ENCODE measurements at regions not wholly inside any gene's neighbourhood (a gene's known extent, or its start where the extent isn't known, plus 50 kb on each side); places are given as distances from the start of the nearest gene placed in this dataset.

- no peak for DNase-seq
- H3K4me3 ChIP-seq, result no peak overlapping the region
- intact Hi-C loops (cut with DNase I), result no loop called here
- peak overlapping the region in 1 of 10 donors; percentile 10 for H3K27ac ChIP-seq
- TF ChIP-seq CTCF (IDR thresholded peaks at IDR 0.05), result no peak
- no peak for ATAC-seq
- no peaks in the 10 kb centered on the region for H3K27me3 ChIP-seq
- H3K9me3 ChIP-seq, result no peaks in the 10 kb centered on the region
- H3K36me3 ChIP-seq, result no peaks in the 10 kb centered on the region
- H3K4me1 ChIP-seq, result peaks cover 3 to 44% (median 15%) of the 10 kb centered on the region in 9 donors
Observed at GRCh38 chr1:115412286-115412685, 74.2 kb upstream of the NGF start.

GRCh38 chr1:115411371-115412063 lies 73.5 kb upstream of the NGF start:
- 51 to 54% methylated on average over 1 of the region's 1 CpG for WGBS, 2 donors
- Histone ChIP-seq H3K36me3 (no peaks in the 10 kb centered on the region), H3K27me3 (no peaks in the 10 kb centered on the region), H3K9me3 (peaks cover 0 to 7% (median 0%) of the 10 kb centered on the region in 11 donors), H3K4me3 (no peak overlapping the region), H3K27ac (peak overlapping the region in 5 of 10 donors; percentile 3 to 64 (median 40)), H3K4me1 (peaks cover 3 to 44% (median 15%) of the 10 kb centered on the region in 9 donors)
- peak in 6 of 8 donors; percentile 16 to 63 (median 40) for ATAC-seq
- DNase-seq, result no peak
- intact Hi-C loops (cut with DNase I), result no loop called here
- no peak for TF ChIP-seq CTCF (IDR thresholded peaks at IDR 0.05)

GRCh38 chr1:115409094-115410015 lies 71.3 kb upstream of the NGF start:
- DNase-seq, result peak in 1 of 2 donors; percentile 40
- H3K27ac ChIP-seq, result peak overlapping the region; percentile 18 to 84 (median 48)
- ATAC-seq, result peak; percentile 23 to 74 (median 64)
- intact Hi-C loops (cut with DNase I), result no loop called here
- peaks cover 3 to 44% (median 15%) of the 10 kb centered on the region in 9 donors for H3K4me1 ChIP-seq
- H3K9me3 ChIP-seq, result peaks cover 0 to 20% (median 0%) of the 10 kb centered on the region in 11 donors
- TF ChIP-seq CTCF (IDR thresholded peaks at IDR 0.05), result no peak
- no peaks in the 10 kb centered on the region for H3K27me3 ChIP-seq
- H3K36me3 ChIP-seq, result no peaks in the 10 kb centered on the region
- WGBS, 2 donors, result 29 to 40% methylated on average over 7 of the region's 7 CpGs
- H3K4me3 ChIP-seq, result no peak overlapping the region

GRCh38 chr1:115408533-115408932 lies 70.5 kb upstream of the NGF start:
- peak; percentile 24 to 90 (median 81) for ATAC-seq
- H3K4me3 ChIP-seq, result no peak overlapping the region
- DNase-seq, result peak in 1 of 2 donors; percentile 19
- H3K27ac ChIP-seq, result peak overlapping the region; percentile 18 to 84 (median 48)
- H3K9me3 ChIP-seq, result peaks cover 0 to 20% (median 0%) of the 10 kb centered on the region in 11 donors
- no peaks in the 10 kb centered on the region for H3K36me3 ChIP-seq
- intact Hi-C loops (cut with DNase I), result no loop called here
- no peaks in the 10 kb centered on the region for H3K27me3 ChIP-seq
- 9 to 32% methylated on average over 1 of the region's 1 CpG for WGBS, 2 donors
- peaks cover 3 to 44% (median 15%) of the 10 kb centered on the region in 9 donors for H3K4me1 ChIP-seq
- TF ChIP-seq CTCF (IDR thresholded peaks at IDR 0.05), result no peak
